Esophagus muscularis mucosa (tissue), 4 donors: ENCODE measurements at regions not wholly inside any gene's neighbourhood (a gene's known extent, or its start where the extent isn't known, plus 50 kb on each side); places are given as distances from the start of the nearest gene placed in this dataset.

Experiments
- DNase-seq: peaks from one replicate; pipeline ENCODE4 v3.0.0-alpha.2; 2017; ENCODE audit errors: extremely low spot score
- H3K27ac ChIP-seq, 4 donors: fragments of 200-600 bp; sonication (generic); replicated peaks in 1 of 4; 1 replicate in 3 of 4; 2 replicates in 1 of 4; pipeline ENCODE4 v1.5.1; 2016 to 2019; ENCODE audit warnings: mild to moderate bottlenecking in 1 of 4
- H3K27me3 ChIP-seq, 4 donors: fragments of 200-600 bp; sonication (generic); one replicate each; pipeline versions ENCODE4 v1.5.1 to v1.6.0; 2016 to 2019
- H3K36me3 ChIP-seq, 4 donors: fragments of 200-600 bp; sonication (generic); one replicate each; pipeline ENCODE4 v1.5.1; 2016 to 2019
- H3K4me1 ChIP-seq, 4 donors: fragments of 200-600 bp; sonication (generic); one replicate each; pipeline ENCODE4 v1.5.1; 2016 to 2019
- H3K4me3 ChIP-seq, 4 donors: fragments of 200-600 bp; sonication (generic); 1 replicate in 2 of 4; 2 replicates in 2 of 4; pipeline ENCODE4 v1.5.1; 2016 to 2019; ENCODE audit warnings: mild to moderate bottlenecking in 4 of 4, moderate library complexity in 1 of 4
- H3K9me3 ChIP-seq, 4 donors: fragments of 200-600 bp; sonication (generic); 1 replicate in 3 of 4; 2 replicates in 1 of 4; pipeline ENCODE4 v1.5.1; 2016 to 2019
- EP300 ChIP-seq: sonication (generic); formaldehyde crosslinking; IDR thresholded peaks from one replicate; pipeline ENCODE4 v1.6.1; 2017; ENCODE audit warnings: antibody characterized with exemption
- POLR2A ChIP-seq: fragments of 450-650 bp; IDR thresholded peaks from one replicate; pipeline ENCODE4 v1.6.1; 2017; ENCODE audit warnings: antibody characterized with exemption, moderate library complexity, mild to moderate bottlenecking, low read depth
- POLR2AphosphoS5 ChIP-seq, 2 donors: sonication (generic); formaldehyde crosslinking; IDR thresholded peaks; one replicate each; pipeline ENCODE4 v1.6.1; 2017; ENCODE audit warnings: antibody characterized with exemption in 2 of 2
- WGBS: methylation state at CpG from one replicate; pipeline ENCODE4 v1.1.5; 2018; 5-methylcytosine and 5-hydroxymethylcytosine counted together
- intact Hi-C: fragments of 100-400 bp; cut with DNase I; formaldehyde crosslinking; loops from one replicate; pipeline ENCODE4 v1.15.1; 2023
- TF ChIP-seq, protein P1 (sequence below), 3 experiments: fragments of 200-600 bp in 2 of 3; fragments of 450-650 bp in 1 of 3; sonication (generic) in 2 of 3; IDR thresholded peaks; one replicate each; pipeline ENCODE4 v1.5.1; 2017 to 2019; ENCODE audit warnings: antibody characterized with exemption in 3 of 3, mild to moderate bottlenecking in 2 of 3, moderate library complexity in 1 of 3

GRCh38 chrX:121208563-121208962 lies 161.2 kb downstream of the GLUD2 start:
- 88% methylated on average over 2 of the region's 2 CpGs for WGBS
- H3K4me3 ChIP-seq, result no peak overlapping the region
- H3K27ac ChIP-seq, result no peak overlapping the region
- no peaks in the 10 kb centered on the region for H3K4me1 ChIP-seq
- no peak for TF ChIP-seq POLR2AphosphoS5 (IDR thresholded peaks at IDR 0.05)
- TF ChIP-seq, protein P1, sequence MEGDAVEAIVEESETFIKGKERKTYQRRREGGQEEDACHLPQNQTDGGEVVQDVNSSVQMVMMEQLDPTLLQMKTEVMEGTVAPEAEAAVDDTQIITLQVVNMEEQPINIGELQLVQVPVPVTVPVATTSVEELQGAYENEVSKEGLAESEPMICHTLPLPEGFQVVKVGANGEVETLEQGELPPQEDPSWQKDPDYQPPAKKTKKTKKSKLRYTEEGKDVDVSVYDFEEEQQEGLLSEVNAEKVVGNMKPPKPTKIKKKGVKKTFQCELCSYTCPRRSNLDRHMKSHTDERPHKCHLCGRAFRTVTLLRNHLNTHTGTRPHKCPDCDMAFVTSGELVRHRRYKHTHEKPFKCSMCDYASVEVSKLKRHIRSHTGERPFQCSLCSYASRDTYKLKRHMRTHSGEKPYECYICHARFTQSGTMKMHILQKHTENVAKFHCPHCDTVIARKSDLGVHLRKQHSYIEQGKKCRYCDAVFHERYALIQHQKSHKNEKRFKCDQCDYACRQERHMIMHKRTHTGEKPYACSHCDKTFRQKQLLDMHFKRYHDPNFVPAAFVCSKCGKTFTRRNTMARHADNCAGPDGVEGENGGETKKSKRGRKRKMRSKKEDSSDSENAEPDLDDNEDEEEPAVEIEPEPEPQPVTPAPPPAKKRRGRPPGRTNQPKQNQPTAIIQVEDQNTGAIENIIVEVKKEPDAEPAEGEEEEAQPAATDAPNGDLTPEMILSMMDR (IDR thresholded peaks at IDR 0.05), result no peak
- no peak for DNase-seq
- no peaks in the 10 kb centered on the region for H3K9me3 ChIP-seq
- no peaks in the 10 kb centered on the region for H3K27me3 ChIP-seq
- intact Hi-C loops, result no loop called here
- H3K36me3 ChIP-seq, result no peaks in the 10 kb centered on the region

DNA sequence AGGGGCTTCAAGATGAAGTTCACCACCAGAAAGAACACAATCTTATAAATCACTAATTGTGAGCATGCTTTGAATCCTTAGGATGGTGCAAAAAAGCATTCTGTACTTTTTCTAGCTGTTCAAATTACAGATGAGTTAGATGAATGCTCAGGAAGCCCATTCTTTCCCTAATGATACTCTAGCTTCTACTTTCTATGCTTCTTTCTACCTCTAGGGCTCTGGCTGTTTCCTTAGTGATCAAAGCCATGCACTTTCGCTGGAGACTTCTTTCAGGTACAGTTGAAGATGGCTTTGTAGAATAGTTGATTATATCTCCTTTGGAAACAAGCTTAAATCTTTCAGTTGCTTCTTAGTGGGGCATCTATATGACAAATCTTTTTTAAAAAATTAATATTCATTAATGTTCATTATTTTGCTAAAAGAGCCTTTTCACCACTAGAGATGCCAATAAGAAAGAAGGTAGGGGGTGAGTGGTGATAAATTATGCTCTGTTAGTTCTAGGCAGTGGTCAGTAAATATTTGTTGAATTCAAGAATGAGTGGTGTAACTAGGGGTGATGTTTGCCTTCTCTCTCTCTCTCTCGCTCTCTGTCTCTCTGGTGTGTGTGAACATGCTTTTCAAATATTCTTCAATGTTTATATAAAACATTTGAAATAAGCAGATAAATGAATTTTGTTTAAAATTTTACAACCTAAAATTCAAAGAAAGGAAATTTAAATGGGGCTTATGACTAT lies 169.4 kb downstream of the GLUD2 start:
- Histone ChIP-seq H3K27me3 (no peaks in the 10 kb centered on the region), H3K4me1 (no peaks in the 10 kb centered on the region), H3K4me3 (no peak overlapping the region), H3K27ac (no peak overlapping the region), H3K36me3 (no peaks in the 10 kb centered on the region), H3K9me3 (no peaks in the 10 kb centered on the region)
- intact Hi-C loops, result no loop called here
- TF ChIP-seq POLR2AphosphoS5 (IDR thresholded peaks at IDR 0.05), result no peak
- TF ChIP-seq POLR2A, result no peak
- no peak for TF ChIP-seq EP300
- TF ChIP-seq, protein P1 (IDR thresholded peaks at IDR 0.05), result no peak
- DNase-seq, result no peak
- WGBS, result 65% methylated on average over 2 of the region's 2 CpGs

GRCh38 chrX:121221322-121221977 lies 174.0 kb downstream of the GLUD2 start:
- Histone ChIP-seq H3K4me1 (no peaks in the 10 kb centered on the region), H3K27ac (no peak overlapping the region), H3K36me3 (no peaks in the 10 kb centered on the region), H3K9me3 (no peaks in the 10 kb centered on the region), H3K27me3 (no peaks in the 10 kb centered on the region), H3K4me3 (no peak overlapping the region)
- intact Hi-C loops, result no loop called here
- no peak for DNase-seq
- WGBS, result 58% methylated on average over 3 of the region's 3 CpGs
- TF ChIP-seq, protein P1 (IDR thresholded peaks at IDR 0.05), result no peak
- no peak for TF ChIP-seq POLR2A

- no peak for TF ChIP-seq POLR2AphosphoS5 (IDR thresholded peaks at IDR 0.05)
- TF ChIP-seq, protein P1 (IDR thresholded peaks at IDR 0.05), result no peak
- TF ChIP-seq EP300, result no peak
- TF ChIP-seq POLR2A, result no peak
- H3K27me3 ChIP-seq, result no peaks in the 10 kb centered on the region
- H3K9me3 ChIP-seq, result no peaks in the 10 kb centered on the region
- H3K4me3 ChIP-seq, result no peak overlapping the region
- no peaks in the 10 kb centered on the region for H3K4me1 ChIP-seq
- no peaks in the 10 kb centered on the region for H3K36me3 ChIP-seq
- no peak for DNase-seq
- intact Hi-C loops, result no loop called here
- 80% methylated on average over 3 of the region's 3 CpGs for WGBS
- H3K27ac ChIP-seq, result no peak overlapping the region
Measured at GRCh38 chrX:121227888-121228287, 180.5 kb downstream of the GLUD2 start.
